Spinal cord (tissue), 9 donors: ENCODE measurements at regions not wholly inside any gene's neighbourhood (a gene's known extent, or its start where the extent isn't known, plus 50 kb on each side); places are given as distances from the start of the nearest gene placed in this dataset.
"Not testable (repeated sequence)": the region's sequence is repeated elsewhere in the genome, so short reads cannot be mapped to it uniquely, and the experiment has no call there.

Experiments
- DNase-seq, 6 donors: peaks; one replicate each; pipeline versions ENCODE4 v3.0.0 to v3.0.0-alpha.2; 2013 to 2015; ENCODE audit warnings: low spot score in 6 of 6, low read depth in 4 of 6
- H3K27ac ChIP-seq: one replicate; pipeline ENCODE4 v1.5.1; 2013; ENCODE audit warnings: low read depth, low read length, control low read depth
- H3K27me3 ChIP-seq: one replicate; pipeline ENCODE4 v1.6.1; 2013; ENCODE audit warnings: low read length; ENCODE audit not compliant: control insufficient read depth, insufficient read depth
- H3K36me3 ChIP-seq: one replicate; pipeline ENCODE4 v1.6.1; 2013; ENCODE audit warnings: low read length; ENCODE audit not compliant: control insufficient read depth, insufficient read depth
- H3K4me1 ChIP-seq: one replicate; pipeline ENCODE4 v1.6.1; 2013; ENCODE audit warnings: low read length; ENCODE audit not compliant: control insufficient read depth, insufficient read depth
- H3K4me3 ChIP-seq: one replicate; pipeline ENCODE4 v1.5.1; 2013; ENCODE audit warnings: low read depth, low read length, control low read depth
- H3K9me3 ChIP-seq: one replicate; pipeline ENCODE4 v1.6.1; 2013; ENCODE audit warnings: low read length; ENCODE audit not compliant: control insufficient read depth, insufficient read depth
- WGBS: methylation state at CpG from one replicate; pipeline ENCODE4 v1.1.5; 2013; ENCODE audit warnings: missing lambda C conversion rate; ENCODE audit not compliant: insufficient coverage; 5-methylcytosine and 5-hydroxymethylcytosine counted together
- donor health status: healthy.

DNA sequence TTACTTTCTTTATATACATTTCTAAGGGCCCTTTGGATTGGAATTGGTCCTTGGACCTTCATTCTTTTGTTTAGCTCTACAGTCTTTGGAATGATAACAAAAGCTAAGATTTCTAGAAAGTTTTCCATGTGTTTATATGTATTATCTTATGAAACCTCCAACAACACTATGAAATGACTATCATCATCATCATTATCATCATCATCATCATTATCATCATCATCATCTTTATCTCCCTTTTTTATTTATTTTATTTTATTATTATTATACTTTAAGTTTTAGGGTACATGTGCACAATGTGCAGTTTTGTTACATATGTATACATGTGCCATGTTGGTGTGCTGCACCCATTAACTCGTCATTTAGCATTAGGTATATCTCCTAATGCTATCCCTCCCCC is 229.4 kb upstream of the ATP5MC3 start:
- not testable (repeated sequence) for H3K9me3 ChIP-seq, DNase-seq, H3K36me3 ChIP-seq, H3K27me3 ChIP-seq, H3K27ac ChIP-seq, H3K4me3 ChIP-seq, H3K4me1 ChIP-seq
- no CpG with 5 or more reads among the region's 1 CpG for WGBS

DNA sequence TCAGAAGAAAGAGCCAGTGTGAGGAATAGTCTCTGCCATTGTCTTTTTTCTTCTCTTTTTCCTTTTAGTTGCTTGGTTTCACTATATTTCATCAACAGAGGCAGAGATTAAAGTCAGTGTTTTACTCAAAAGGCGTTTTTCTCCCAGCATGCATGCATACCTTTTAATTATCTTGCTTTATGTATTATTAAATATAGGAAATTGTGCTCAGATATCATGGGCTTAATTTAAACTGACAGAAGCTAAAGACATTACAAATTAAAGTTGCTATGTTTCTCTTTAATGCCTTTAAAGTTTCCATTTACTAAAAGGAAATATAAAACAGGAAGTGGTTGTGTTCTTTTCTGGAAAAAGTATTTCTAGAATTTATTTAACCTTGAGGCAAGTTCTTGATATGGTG is 223.3 kb upstream of the ATP5MC3 start:
- DNase-seq, result no peak
- no peak overlapping the region for H3K27ac ChIP-seq

DNA sequence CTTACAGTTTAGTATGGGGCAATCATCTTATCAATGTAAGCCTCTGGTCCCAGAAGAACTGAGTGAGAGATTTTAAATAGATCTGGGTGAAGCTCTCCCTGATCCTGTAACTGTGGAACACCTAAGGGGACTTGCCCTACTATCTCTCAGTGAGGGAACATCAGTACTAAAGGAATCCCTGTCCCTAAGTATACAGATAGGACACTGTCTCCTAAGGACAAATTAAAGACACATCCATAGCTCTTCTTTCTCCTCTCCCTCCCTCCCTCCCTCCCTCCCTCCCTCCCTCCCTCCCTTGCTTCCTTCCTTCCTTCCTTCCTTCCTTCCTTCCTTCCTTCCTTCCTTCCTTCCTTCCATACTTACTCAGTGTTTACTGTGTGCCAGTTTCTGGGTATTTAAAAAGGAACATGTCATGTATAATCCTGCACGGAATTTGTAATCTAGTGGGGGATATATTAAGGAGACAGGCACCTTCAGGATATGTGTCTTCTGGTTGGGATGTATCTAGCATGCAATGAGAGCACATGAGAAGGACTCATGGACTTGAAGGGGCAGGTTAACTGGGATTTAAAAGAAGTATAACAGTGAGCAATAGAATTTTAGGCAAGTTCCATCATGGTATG is 222.2 kb upstream of the ATP5MC3 start:
- Histone ChIP-seq H3K4me1 (no peaks in the 10 kb centered on the region), H3K27me3 (no peaks in the 10 kb centered on the region), H3K36me3 (no peaks in the 10 kb centered on the region), H3K4me3 (no peak overlapping the region), H3K9me3 (no peaks in the 10 kb centered on the region), H3K27ac (no peak overlapping the region)
- DNase-seq, result no peak
- 100% methylated on average over 1 of the region's 1 CpG for WGBS

More for the DNA sequence above, 223.3 kb upstream of the ATP5MC3 start:
- H3K27me3 ChIP-seq, result no peaks in the 10 kb centered on the region
- H3K36me3 ChIP-seq, result no peaks in the 10 kb centered on the region
- no peak overlapping the region for H3K4me3 ChIP-seq
- no CpG with 5 or more reads among the region's 1 CpG for WGBS
- no peaks in the 10 kb centered on the region for H3K9me3 ChIP-seq
- H3K4me1 ChIP-seq, result no peaks in the 10 kb centered on the region

DNA sequence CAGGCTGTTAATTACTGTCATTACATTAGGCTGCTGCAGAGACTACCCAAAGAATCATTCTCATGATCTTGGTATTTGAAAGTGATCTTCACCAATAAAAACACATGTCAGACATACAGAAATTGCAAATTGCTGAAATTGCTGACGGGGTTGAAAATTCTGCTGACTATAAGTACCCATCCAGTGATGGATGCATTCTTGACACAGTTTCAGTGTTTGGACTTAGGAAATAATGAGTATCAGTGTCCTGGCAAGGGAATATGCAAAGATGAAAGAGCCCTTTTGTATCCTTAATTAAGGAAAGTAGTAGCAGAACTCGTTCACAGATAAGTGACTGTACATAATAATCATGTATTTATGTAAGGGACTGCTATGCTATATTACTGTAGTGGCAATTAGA is 221.1 kb upstream of the ATP5MC3 start:
- WGBS, result 40% methylated on average over 1 of the region's 2 CpGs
- peak in 3 of 6 donors; percentile 9 to 85 (median 52) for DNase-seq
- Histone ChIP-seq H3K4me1 (no peaks in the 10 kb centered on the region), H3K36me3 (no peaks in the 10 kb centered on the region), H3K4me3 (no peak overlapping the region), H3K9me3 (no peaks in the 10 kb centered on the region), H3K27me3 (no peaks in the 10 kb centered on the region), H3K27ac (no peak overlapping the region)

DNA sequence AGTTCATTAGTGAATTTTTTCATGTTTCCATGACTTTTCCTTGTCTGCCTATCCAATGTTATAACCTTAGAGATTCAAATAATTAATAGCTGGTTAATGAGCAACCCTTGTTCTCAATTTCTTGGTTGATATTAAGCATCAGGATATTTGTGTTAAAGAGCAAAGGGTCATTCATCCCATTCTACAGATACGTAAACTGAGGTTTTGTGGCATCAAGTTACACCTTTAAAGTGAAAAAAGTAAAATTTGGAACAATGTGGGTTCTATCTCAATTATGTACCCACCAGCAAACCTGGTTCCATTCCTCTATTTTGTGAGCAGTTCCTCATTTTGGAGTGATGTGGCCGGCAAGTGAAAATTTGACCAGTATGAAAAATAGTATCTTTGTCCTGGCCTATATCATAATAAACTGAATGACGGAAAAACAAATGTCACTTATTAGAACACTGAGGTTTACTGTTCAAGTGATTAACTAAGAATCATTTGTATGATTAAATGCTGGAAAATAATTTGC is 220.5 kb upstream of the ATP5MC3 start:
- Histone ChIP-seq H3K27ac (no peak overlapping the region), H3K9me3 (no peaks in the 10 kb centered on the region), H3K27me3 (no peaks in the 10 kb centered on the region), H3K36me3 (no peaks in the 10 kb centered on the region), H3K4me3 (no peak overlapping the region), H3K4me1 (no peaks in the 10 kb centered on the region)
- DNase-seq, result no peak
- WGBS, result no CpG with 5 or more reads among the region's 3 CpGs

DNA sequence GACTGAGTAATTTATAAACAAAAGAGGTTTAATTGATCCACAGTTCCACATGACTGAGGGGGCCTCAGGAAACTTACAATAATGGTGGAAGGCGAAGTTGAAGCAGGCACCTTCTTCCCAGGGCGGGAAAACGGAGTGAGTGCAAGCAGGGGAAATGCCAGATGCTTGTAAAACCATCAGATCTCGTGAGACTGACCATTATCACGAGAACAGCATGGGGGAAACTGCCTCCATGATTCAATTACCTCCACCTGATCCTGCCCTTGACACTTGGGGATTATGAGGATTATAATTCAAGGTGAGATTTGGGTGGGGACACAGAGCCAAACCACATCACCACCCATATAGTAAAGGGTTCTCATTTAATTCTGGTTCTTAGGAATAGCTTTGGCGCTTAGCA is 219.5 kb upstream of the ATP5MC3 start:
- no peaks in the 10 kb centered on the region for H3K36me3 ChIP-seq
- WGBS, result no CpG with 5 or more reads among the region's 6 CpGs
- no peak for DNase-seq
- H3K27ac ChIP-seq, result no peak overlapping the region
- H3K4me3 ChIP-seq, result no peak overlapping the region
- H3K27me3 ChIP-seq, result no peaks in the 10 kb centered on the region
- no peaks in the 10 kb centered on the region for H3K9me3 ChIP-seq
- H3K4me1 ChIP-seq, result no peaks in the 10 kb centered on the region

DNA sequence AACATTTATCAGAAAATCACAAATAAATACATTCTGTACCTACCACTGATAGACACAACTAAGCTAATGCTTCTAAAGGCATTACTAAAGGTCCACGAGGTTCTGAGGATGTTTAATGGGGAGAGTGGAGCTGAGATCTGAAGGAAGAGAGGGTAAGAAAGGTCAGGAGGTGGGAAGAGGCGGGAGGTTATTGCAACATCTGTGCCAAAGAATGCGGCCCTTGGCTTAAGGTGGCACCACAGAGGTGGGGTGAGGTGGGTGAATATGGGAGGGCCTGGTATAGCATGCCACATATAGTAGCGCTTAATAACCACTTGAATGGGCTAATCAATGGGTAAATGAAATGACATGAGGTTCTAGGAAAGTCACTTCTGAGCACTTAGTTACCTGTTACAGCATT is 217.8 kb upstream of the ATP5MC3 start:
- Histone ChIP-seq H3K9me3 (no peaks in the 10 kb centered on the region), H3K4me1 (no peaks in the 10 kb centered on the region), H3K4me3 (no peak overlapping the region), H3K36me3 (no peaks in the 10 kb centered on the region), H3K27ac (no peak overlapping the region), H3K27me3 (no peaks in the 10 kb centered on the region)
- no peak for DNase-seq
- 94% methylated on average over 2 of the region's 4 CpGs for WGBS

DNA sequence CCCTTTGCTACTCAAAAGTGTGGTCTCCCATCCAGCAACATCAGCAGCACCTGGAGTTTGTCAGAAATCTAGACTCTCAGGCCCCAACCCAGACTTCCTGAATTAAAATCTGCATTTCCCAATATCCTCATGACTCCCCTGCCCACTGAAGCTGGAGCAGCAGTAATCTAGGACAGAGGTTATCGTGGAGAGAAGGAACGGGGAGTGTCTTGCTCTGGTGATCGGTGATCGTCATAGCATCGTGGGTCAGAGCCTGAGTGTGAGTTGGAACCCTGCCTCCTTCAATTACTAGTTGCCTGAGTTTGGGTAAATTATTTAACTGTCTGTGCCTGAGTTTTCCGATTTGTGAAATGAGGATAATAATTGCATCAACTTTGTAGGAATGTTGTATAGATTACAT is 217.3 kb upstream of the ATP5MC3 start:
- H3K4me3 ChIP-seq, result no peak overlapping the region

DNA sequence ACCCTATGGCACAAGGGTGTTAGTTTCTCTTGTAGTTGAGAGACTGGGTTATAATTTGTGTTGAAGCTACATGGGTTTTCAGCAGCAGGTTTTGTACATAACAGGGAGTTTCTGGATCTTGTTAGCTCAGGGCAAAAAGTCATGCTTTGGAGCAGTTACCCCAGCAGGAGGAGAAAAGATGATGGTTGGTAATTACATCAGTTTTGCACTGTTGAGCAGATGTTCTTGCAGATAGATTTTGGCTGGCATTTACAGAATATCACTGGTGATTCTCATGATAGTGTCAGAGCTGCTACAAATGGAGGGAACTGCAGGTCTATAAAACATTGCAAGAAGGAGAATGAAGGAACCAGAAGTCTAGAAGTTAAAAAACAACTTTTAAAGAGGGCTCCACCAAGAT is 215.2 kb upstream of the ATP5MC3 start:
- Histone ChIP-seq H3K4me3 (no peak overlapping the region), H3K36me3 (no peaks in the 10 kb centered on the region), H3K9me3 (no peaks in the 10 kb centered on the region), H3K4me1 (no peaks in the 10 kb centered on the region), H3K27ac (no peak overlapping the region), H3K27me3 (no peaks in the 10 kb centered on the region)
- peak in 1 of 6 donors; percentile 79 for DNase-seq

More for the DNA sequence above, 217.3 kb upstream of the ATP5MC3 start:
- Histone ChIP-seq H3K4me1 (no peaks in the 10 kb centered on the region), H3K36me3 (no peaks in the 10 kb centered on the region), H3K9me3 (no peaks in the 10 kb centered on the region), H3K27ac (no peak overlapping the region), H3K27me3 (no peaks in the 10 kb centered on the region)
- WGBS, result no CpG with 5 or more reads among the region's 6 CpGs
- no peak for DNase-seq

DNA sequence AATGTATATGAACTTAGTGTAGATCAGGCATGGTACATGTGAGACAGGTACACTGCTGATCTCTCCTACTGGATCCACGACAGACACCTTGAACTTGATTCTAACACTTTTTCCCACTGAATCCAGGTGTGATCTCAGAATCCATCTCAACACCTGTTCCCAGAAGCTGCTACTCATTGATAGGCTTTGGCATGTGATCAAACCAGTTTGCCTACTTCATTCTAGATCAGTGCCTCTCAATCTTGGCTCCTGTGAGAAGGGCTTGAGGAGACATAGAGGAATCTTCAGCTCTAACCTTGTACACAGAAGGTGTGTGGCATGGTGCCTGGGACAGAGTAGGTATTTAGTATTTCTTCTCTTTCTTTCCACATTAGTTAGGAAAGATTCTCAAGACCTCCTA is 212.3 kb upstream of the ATP5MC3 start:
- no peak overlapping the region for H3K4me3 ChIP-seq
- no peaks in the 10 kb centered on the region for H3K9me3 ChIP-seq
- no peaks in the 10 kb centered on the region for H3K36me3 ChIP-seq
- WGBS, result 88% methylated on average over 1 of the region's 1 CpG
- DNase-seq, result no peak
- no peak overlapping the region for H3K27ac ChIP-seq
- no peaks in the 10 kb centered on the region for H3K4me1 ChIP-seq
- no peaks in the 10 kb centered on the region for H3K27me3 ChIP-seq
